Fibroblast of the aortic adventitia (primary cell): ENCODE measurements at regions not wholly inside any gene's neighbourhood (a gene's known extent, or its start where the extent isn't known, plus 50 kb on each side); places are given as distances from the start of the nearest gene placed in this dataset.

ENCODE experiments used
- DNase-seq: peaks from one replicate; pipeline ENCODE4 v3.0.0-alpha.2; 2010; ENCODE audit warnings: low read depth
- H3K4me3 ChIP-seq: 2 replicates; pipeline ENCODE4 v1.5.1; 2011; ENCODE audit warnings: low read depth, mild to moderate bottlenecking, control low read depth, low read length, moderate library complexity
- TF ChIP-seq, protein P1 (sequence below): IDR thresholded peaks from 2 replicates; pipeline ENCODE4 v1.5.1; 2011; ENCODE audit warnings: mild to moderate bottlenecking, low read length, control low read depth, inconsistent platforms; ENCODE audit not compliant: insufficient read depth

DNA sequence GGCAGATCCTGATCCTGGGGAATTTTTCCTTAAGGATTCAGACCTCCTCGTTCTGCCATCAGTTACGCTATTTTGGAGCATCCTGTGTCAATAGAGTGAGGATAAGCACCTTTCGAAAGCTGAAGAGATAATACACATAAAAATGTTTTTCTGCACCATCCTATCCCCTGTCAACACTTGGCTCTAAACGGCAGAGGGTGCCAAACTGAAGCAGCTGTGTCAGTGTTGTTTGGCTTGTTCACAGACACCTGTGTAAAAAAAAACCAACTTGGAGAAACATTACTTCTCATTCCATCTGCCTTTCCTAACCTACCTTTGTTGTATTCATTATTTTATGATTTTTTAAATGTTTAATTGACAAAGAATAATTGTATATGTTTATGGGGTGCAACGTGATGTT, 417.0 kb upstream of the DDI1 start:
- no peak overlapping the region for H3K4me3 ChIP-seq
- TF ChIP-seq, protein P1, sequence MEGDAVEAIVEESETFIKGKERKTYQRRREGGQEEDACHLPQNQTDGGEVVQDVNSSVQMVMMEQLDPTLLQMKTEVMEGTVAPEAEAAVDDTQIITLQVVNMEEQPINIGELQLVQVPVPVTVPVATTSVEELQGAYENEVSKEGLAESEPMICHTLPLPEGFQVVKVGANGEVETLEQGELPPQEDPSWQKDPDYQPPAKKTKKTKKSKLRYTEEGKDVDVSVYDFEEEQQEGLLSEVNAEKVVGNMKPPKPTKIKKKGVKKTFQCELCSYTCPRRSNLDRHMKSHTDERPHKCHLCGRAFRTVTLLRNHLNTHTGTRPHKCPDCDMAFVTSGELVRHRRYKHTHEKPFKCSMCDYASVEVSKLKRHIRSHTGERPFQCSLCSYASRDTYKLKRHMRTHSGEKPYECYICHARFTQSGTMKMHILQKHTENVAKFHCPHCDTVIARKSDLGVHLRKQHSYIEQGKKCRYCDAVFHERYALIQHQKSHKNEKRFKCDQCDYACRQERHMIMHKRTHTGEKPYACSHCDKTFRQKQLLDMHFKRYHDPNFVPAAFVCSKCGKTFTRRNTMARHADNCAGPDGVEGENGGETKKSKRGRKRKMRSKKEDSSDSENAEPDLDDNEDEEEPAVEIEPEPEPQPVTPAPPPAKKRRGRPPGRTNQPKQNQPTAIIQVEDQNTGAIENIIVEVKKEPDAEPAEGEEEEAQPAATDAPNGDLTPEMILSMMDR, result no peak
- no peak for DNase-seq

DNA sequence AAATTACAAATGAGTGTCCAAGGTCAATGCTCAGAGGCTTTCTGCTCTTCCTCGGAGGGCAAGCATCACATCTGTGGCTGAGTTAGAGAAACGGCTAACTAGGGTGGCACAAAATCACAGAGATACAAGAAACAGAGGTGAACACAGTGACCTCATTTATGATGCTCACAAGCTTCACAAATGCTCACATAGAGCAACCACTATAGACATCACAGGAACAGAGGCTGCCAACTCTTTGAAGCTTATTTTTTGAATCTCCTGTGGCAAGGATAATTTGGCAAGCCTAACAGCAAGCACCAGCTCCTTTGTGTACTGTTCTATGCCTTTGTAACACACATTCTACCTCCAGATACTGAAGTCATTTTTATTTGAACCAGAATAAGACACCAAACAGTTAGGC, 416.5 kb upstream of the DDI1 start:
- TF ChIP-seq, protein P1, result no peak
- no peak for DNase-seq
- no peak overlapping the region for H3K4me3 ChIP-seq

DNA sequence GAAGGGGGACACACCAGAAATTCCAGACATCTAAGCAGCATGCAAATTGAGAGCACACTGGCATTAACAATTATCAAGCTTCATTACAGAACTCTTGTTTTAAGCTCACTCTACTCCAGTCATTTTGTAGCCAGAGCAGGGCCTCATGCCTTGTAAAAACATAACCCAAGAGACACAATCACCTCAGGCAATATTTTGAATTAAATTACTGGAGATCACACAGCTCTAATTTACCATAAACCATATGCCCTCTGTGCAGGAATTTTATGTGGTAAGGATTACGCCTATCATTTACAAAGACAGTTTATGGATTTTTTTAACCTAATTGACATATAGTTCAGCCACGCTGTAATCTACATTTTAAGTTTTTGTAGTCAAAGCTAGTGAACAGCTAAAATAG, 414.1 kb upstream of the DDI1 start:
- H3K4me3 ChIP-seq, result no peak overlapping the region
- TF ChIP-seq, protein P1, result no peak
- DNase-seq, result no peak

- no peak for DNase-seq
- TF ChIP-seq, protein P1, result no peak
- H3K4me3 ChIP-seq, result no peak overlapping the region
These were observed 412.5 kb upstream of the DDI1 start for GRCh38 chr11:103623933-103624332.

DNA sequence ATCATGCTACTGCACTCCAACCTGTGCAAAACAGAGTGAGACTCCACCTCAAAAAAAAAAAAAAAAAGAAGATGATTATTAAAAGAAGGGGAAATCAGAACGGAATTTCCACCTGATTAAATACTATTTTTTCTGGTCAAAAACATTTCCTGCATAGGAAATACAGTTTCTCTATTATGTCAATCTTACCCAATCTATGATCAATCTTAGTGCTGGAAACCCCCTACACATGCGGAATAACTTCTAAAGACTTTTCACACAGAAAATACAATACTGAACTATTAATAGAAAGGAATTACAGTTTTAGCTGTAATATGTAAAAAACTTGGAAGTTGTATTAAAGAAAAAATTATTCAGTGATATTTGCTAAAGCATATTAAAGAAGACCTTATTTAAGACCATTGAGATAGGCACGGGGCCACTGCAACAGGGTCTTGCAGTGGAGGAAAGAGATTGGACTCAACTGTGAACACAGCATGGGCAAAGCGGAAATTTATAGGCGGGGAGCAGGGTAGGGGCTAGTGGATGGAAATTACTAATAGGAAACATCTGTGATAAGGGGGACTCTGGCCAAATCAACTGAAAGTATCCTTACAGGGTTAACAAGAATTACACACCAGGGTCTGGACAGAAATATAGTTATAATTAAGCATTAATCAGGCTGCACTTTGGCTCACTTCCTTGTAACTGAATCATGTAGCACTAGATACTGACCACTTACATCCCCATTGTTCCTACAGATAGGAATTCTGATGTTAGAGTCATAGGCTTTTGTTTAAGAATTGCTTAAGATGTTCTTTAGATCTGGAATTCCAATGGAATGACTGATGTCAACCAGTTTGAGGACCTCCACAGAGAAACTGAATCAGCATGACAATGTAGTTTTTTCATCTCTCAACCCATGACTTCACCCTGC, 411.5 kb upstream of the DDI1 start:
- TF ChIP-seq, protein P1, result no peak
- DNase-seq, result peak; percentile 99
- no peak overlapping the region for H3K4me3 ChIP-seq

- TF ChIP-seq, protein P1, result no peak
- no peak for DNase-seq
- H3K4me3 ChIP-seq, result no peak overlapping the region
These were observed 410.8 kb upstream of the DDI1 start for GRCh38 chr11:103625624-103625965.
